Pons (tissue), 1 donor: ENCODE measurements at regions not wholly inside any gene's neighbourhood (a gene's known extent, or its start where the extent isn't known, plus 50 kb on each side); places are given as distances from the start of the nearest gene placed in this dataset.

Source experiments
- DNase-seq: peaks from one replicate; pipeline ENCODE4 v3.0.0-alpha.2; 2016; ENCODE audit warnings: low spot score

- DNase-seq: no peak
Observed at GRCh38 chr6:97813889-97814567, 531.0 kb upstream of the MMS22L start.

GRCh38 chr6:97815301-97815812, 532.3 kb upstream of the MMS22L start:
- no peak for DNase-seq

- DNase-seq: no peak
Observed at GRCh38 chr6:97816526-97816925, 533.5 kb upstream of the MMS22L start.

- no peak for DNase-seq
Observed at GRCh38 chr6:97819710-97820109, 536.7 kb upstream of the MMS22L start.

GRCh38 chr6:97820400-97820799, 537.4 kb upstream of the MMS22L start:
- no peak for DNase-seq

GRCh38 chr6:97822632-97823031, 539.6 kb upstream of the MMS22L start:
- no peak for DNase-seq

GRCh38 chr6:97841763-97842162, 558.7 kb upstream of the MMS22L start:
- DNase-seq: no peak

- no peak for DNase-seq
Observed at GRCh38 chr6:97842521-97842920, 559.5 kb upstream of the MMS22L start.

- DNase-seq: no peak
Observed at GRCh38 chr6:97849390-97849789, 566.4 kb upstream of the MMS22L start.

- DNase-seq: peak; percentile 17
Observed at GRCh38 chr6:97850458-97851212, 567.6 kb upstream of the MMS22L start.

GRCh38 chr6:97863697-97864096, 580.7 kb upstream of the MMS22L start:
- no peak for DNase-seq

GRCh38 chr6:97864366-97864765, 581.4 kb upstream of the MMS22L start:
- DNase-seq: no peak

GRCh38 chr6:97864826-97865225, 581.8 kb upstream of the MMS22L start:
- peak; percentile 7 for DNase-seq

GRCh38 chr6:97865612-97866011, 582.6 kb upstream of the MMS22L start:
- DNase-seq: no peak

GRCh38 chr6:97866616-97867015, 583.6 kb upstream of the MMS22L start:
- DNase-seq: no peak

- DNase-seq: no peak
Observed at GRCh38 chr6:97867177-97867576, 584.2 kb upstream of the MMS22L start.

- DNase-seq: no peak
Observed at GRCh38 chr6:97870273-97870672, 587.3 kb upstream of the MMS22L start.

- no peak for DNase-seq
Observed at GRCh38 chr6:97876711-97877110, 593.7 kb upstream of the MMS22L start.

- no peak for DNase-seq
Observed at GRCh38 chr6:97882755-97883154, 599.7 kb upstream of the MMS22L start.

GRCh38 chr6:97885325-97885724, 602.3 kb upstream of the MMS22L start:
- DNase-seq: no peak

- DNase-seq: no peak
Observed at GRCh38 chr6:97885828-97886227, 602.8 kb upstream of the MMS22L start.

- DNase-seq: no peak
Observed at GRCh38 chr6:97901531-97901930, 618.5 kb upstream of the MMS22L start.

- no peak for DNase-seq
Observed at GRCh38 chr6:97909380-97909779, 626.4 kb upstream of the MMS22L start.

GRCh38 chr6:97913721-97914120, 630.7 kb upstream of the MMS22L start:
- DNase-seq: no peak
